DOHH2 (cell line): ENCODE measurements at regions not wholly inside any gene's neighbourhood (a gene's known extent, or its start where the extent isn't known, plus 50 kb on each side); places are given as distances from the start of the nearest gene placed in this dataset.

Experiments used
- H3F3A ChIP-seq: fragments of 200-600 bp; sonication (generic), shearing (Covaris generic); 2 replicates; pipeline ENCODE4 v1.6.0; 2016; ENCODE audit warnings: antibody characterized with exemption, mild to moderate bottlenecking; ENCODE audit not compliant: control insufficient read depth, insufficient read depth
- H3K27ac ChIP-seq: fragments of 200-600 bp; sonication (generic); 2 replicates; pipeline ENCODE4 v1.5.1; 2014; ENCODE audit warnings: low read depth, mild to moderate bottlenecking, low read length, moderate library complexity
- H3K27me3 ChIP-seq: fragments of 200-600 bp; sonication (generic); 2 replicates; pipeline ENCODE4 v1.6.1; 2014; ENCODE audit warnings: mild to moderate bottlenecking, low read length, mixed read lengths; ENCODE audit not compliant: control insufficient read depth
- H3K36me3 ChIP-seq: fragments of 200-600 bp; sonication (generic); 2 replicates; pipeline ENCODE4 v1.6.1; 2014; ENCODE audit warnings: mild to moderate bottlenecking, low read length, moderate library complexity, mixed read lengths; ENCODE audit not compliant: control insufficient read depth
- H3K4me1 ChIP-seq: fragments of 200-600 bp; sonication (generic); 2 replicates; pipeline ENCODE4 v1.6.1; 2014; ENCODE audit warnings: mild to moderate bottlenecking, low read length, mixed read lengths; ENCODE audit not compliant: control insufficient read depth
- H3K4me2 ChIP-seq: fragments of 200-600 bp; sonication (generic); 2 replicates; pipeline ENCODE4 v1.6.0; 2014; ENCODE audit warnings: mild to moderate bottlenecking, low read length, moderate library complexity
- H3K4me3 ChIP-seq: fragments of 200-600 bp; sonication (generic); 2 replicates; pipeline ENCODE4 v1.5.1; 2014; ENCODE audit warnings: mild to moderate bottlenecking, low read length, mixed read lengths
- H3K79me2 ChIP-seq: fragments of 200-600 bp; sonication (generic); 2 replicates; pipeline ENCODE4 v1.6.1; 2014; ENCODE audit warnings: mild to moderate bottlenecking, low read length, mixed read lengths; ENCODE audit not compliant: control insufficient read depth
- H3K9me2 ChIP-seq: fragments of 200-600 bp; sonication (generic); replicated peaks from 2 replicates; pipeline ENCODE4 v1.6.1; 2014; ENCODE audit warnings: mild to moderate bottlenecking, low read length, mixed read lengths; ENCODE audit not compliant: control insufficient read depth
- H3K9me3 ChIP-seq: fragments of 200-600 bp; sonication (generic); 2 replicates; pipeline ENCODE4 v1.6.1; 2014; ENCODE audit warnings: antibody characterized with exemption, low read length, mixed read lengths; ENCODE audit not compliant: control insufficient read depth, insufficient read depth
- H4K20me1 ChIP-seq: fragments of 200-600 bp; sonication (generic); 2 replicates; pipeline ENCODE4 v1.6.0; 2014; ENCODE audit warnings: low read depth, mild to moderate bottlenecking, antibody characterized with exemption, low read length, moderate library complexity; ENCODE audit not compliant: control insufficient read depth, insufficient read depth
- CTCF ChIP-seq: fragments of 200-600 bp; sonication (generic); IDR thresholded peaks from one replicate; pipeline ENCODE4 v1.5.1; 2014; ENCODE audit warnings: antibody characterized with exemption, mild to moderate bottlenecking, low read depth, low read length; ENCODE audit not compliant: poor library complexity, severe bottlenecking
- EZH2phosphoT487 ChIP-seq: fragments of 200-600 bp; sonication (generic); IDR thresholded peaks from 2 replicates; pipeline ENCODE4 v1.6.1; 2017; ENCODE audit warnings: borderline replicate concordance, mild to moderate bottlenecking, antibody characterized with exemption, low read length, moderate library complexity, mixed read lengths

- Histone ChIP-seq H3K36me3 (no peaks in the 10 kb centered on the region), H3K4me3 (no peak overlapping the region), H3K9me3 (no peaks in the 10 kb centered on the region; the same call in 1 of the 2 replicates), H3K79me2 (no peaks in the 10 kb centered on the region), H3K4me2 (no peak overlapping the region), H3K27ac (no peak overlapping the region), H3K9me2 (no peaks in the 10 kb centered on the region), H3K27me3 (no peaks in the 10 kb centered on the region), H4K20me1 (no peaks in the 10 kb centered on the region), H3K4me1 (no peaks in the 10 kb centered on the region), H3F3A (no peaks in the 10 kb centered on the region)
- TF ChIP-seq CTCF (no peak), EZH2phosphoT487 (no peak)
Measured at GRCh38 chr13:73355134-73355533, 296.3 kb downstream of the KLF5 start.

GRCh38 chr13:73351730-73352129 lies 292.9 kb downstream of the KLF5 start:
- Histone ChIP-seq H3K9me2 (no peaks in the 10 kb centered on the region), H3F3A (no peaks in the 10 kb centered on the region), H3K27me3 (no peaks in the 10 kb centered on the region), H3K4me1 (no peaks in the 10 kb centered on the region), H4K20me1 (no peaks in the 10 kb centered on the region), H3K4me3 (no peak overlapping the region), H3K27ac (no peak overlapping the region), H3K79me2 (no peaks in the 10 kb centered on the region), H3K36me3 (no peaks in the 10 kb centered on the region), H3K9me3 (no peaks in the 10 kb centered on the region; the same call in 1 of the 2 replicates), H3K4me2 (no peak overlapping the region)
- TF ChIP-seq EZH2phosphoT487, result no peak
- no peak for TF ChIP-seq CTCF

- Histone ChIP-seq H3K36me3 (no peaks in the 10 kb centered on the region), H3K79me2 (no peaks in the 10 kb centered on the region), H3K9me3 (no peaks in the 10 kb centered on the region), H3K4me1 (no peaks in the 10 kb centered on the region), H3K9me2 (no peaks in the 10 kb centered on the region), H3F3A (no peaks in the 10 kb centered on the region), H3K4me2 (no peak overlapping the region), H3K27ac (no peak overlapping the region), H3K27me3 (no peaks in the 10 kb centered on the region), H4K20me1 (no peaks in the 10 kb centered on the region), H3K4me3 (no peak overlapping the region)
- no peak for TF ChIP-seq EZH2phosphoT487
- no peak for TF ChIP-seq CTCF
Measured at GRCh38 chr13:73341748-73342147, 282.9 kb downstream of the KLF5 start.

- no peaks in the 10 kb centered on the region for H3K9me2 ChIP-seq
- H3K9me3 ChIP-seq, result no peaks in the 10 kb centered on the region
- no peak overlapping the region for H3K27ac ChIP-seq
- H3K4me1 ChIP-seq, result no peaks in the 10 kb centered on the region
- no peaks in the 10 kb centered on the region for H3K79me2 ChIP-seq
- H3K4me3 ChIP-seq, result no peak overlapping the region
- H3K4me2 ChIP-seq, result no peak overlapping the region
- no peaks in the 10 kb centered on the region for H4K20me1 ChIP-seq
- TF ChIP-seq CTCF (no peak), EZH2phosphoT487 (no peak)
- H3K27me3 ChIP-seq, result no peaks in the 10 kb centered on the region
- H3F3A ChIP-seq, result no peaks in the 10 kb centered on the region
- no peaks in the 10 kb centered on the region for H3K36me3 ChIP-seq
Measured at GRCh38 chr13:73340069-73340468, 281.3 kb downstream of the KLF5 start.
